ENCODE measurements at regions not wholly inside any gene's neighbourhood (a gene's known extent, or its start where the extent isn't known, plus 50 kb on each side); places are given as distances from the start of the nearest gene placed in this dataset.
A peak's percentile ranks its signal among the peaks of the same experiment; 100 is the strongest.

DNA sequence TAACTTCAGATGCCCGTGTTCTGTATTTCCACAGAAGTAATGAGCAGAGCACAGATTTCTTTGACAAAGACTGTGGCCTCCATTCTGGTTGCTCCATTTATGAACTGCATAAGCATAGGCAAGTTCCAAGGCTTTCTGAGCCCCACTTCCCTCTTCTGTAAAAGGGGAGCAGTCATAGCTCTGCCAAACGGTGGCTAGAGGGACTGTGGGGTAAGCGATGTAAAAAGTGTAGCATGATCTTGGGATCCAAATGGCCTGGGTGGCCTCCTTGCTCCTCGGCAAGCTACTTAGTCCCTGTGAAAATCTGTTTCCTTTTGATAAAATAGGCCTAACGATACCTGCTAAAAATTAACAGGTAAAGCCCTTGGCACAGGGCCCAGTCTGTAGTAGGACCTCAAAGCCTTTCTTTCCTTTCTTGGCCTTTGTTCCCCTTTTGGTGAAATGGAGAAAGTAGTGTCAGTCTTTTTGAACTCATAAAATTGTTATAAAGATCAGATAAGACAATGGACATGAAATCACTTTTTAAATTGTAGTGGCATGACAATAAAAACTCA lies 646.6 kb downstream of the ACTL7B start:
- TF ChIP-seq POLR2A (IDR thresholded peaks at IDR 0.05; ENCODE audit: low read depth, low read length), result no peak
- FAIRE-seq (no peak), DNase-seq (ENCODE audit: insufficient read length, low spot score) (no peak)

DNA sequence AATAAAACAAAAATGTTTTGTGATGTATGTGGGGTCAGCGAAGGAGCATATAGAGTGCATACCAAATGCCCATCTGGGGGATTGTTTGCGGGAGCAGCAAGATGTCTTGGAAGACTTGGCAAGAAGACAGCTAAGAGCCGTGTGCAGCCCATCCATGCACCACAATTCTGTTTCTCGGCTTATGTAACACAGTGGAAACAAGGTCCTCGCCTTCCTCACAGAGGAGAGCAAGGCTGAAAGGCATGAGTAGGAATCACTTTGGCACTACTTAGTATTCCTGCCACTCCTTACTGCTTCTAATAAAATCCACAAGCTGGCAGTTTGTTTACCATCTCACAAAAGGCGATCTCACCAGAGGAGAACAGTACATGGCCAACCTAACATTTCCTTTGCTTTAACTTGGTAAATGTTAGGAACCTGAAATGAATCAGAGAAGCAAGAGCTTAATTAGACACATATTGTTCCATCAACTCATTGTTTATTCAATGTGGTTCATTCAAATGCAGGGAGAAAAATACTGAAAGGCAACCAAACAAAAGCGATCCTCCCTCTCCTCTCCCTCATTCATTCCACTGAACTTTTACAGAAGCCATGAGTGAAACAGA lies 648.1 kb downstream of the ACTL7B start:
- TF ChIP-seq POLR2A (IDR thresholded peaks at IDR 0.05; ENCODE audit: low read depth, low read length), result no peak
- FAIRE-seq (no peak), DNase-seq (ENCODE audit: insufficient read length, low spot score) (no peak)

DNA sequence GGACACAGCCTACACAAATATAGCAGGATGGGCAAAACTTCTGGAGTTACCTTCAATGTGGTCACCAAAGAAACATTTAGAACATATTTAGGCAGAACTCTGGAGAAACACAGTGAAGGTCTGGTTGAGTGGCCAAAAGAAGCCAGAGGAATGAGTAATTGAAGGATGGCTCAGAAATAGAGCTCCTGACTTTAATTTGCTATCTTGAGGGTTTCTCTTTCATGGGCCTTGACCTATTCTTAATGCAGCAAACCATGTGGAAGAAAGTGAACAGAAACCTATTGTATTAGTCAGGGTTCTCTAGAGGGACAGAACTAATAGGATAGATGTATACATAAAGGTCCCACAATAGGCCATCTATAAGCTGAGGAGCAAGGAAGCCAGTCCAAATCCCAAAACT lies 650.5 kb downstream of the ACTL7B start:
- FAIRE-seq, result no peak
- no peak for DNase-seq (ENCODE audit: insufficient read length, low spot score)

GRCh38 chr9:108197899-108198298 lies 657.9 kb downstream of the ACTL7B start:
- DNase-seq (ENCODE audit: insufficient read length, low spot score) (no peak), FAIRE-seq (no peak)
- TF ChIP-seq POLR2A (IDR thresholded peaks at IDR 0.05; ENCODE audit: low read depth, low read length), result no peak

More for the DNA sequence above, 650.5 kb downstream of the ACTL7B start:
- no peak for TF ChIP-seq POLR2A (IDR thresholded peaks at IDR 0.05; ENCODE audit: low read depth, low read length)

DNA sequence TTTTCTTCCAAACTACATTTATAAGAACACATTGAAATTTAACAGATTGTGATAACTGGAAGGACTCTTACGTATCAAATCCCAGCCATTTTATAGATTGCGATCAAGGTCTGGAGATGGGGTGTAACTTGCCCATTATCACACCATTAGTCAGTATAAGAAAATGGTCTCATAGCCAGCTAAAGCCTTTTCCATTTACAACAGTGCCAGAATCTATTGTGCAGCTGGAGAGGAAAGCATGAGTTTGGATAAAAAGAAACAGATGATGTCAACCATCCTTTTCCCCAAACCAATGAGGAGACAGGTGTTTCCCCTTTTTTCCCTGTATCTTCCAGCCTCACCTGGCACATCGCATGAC lies 658.8 kb downstream of the ACTL7B start:
- DNase-seq (ENCODE audit: insufficient read length, low spot score) (no peak), FAIRE-seq (no peak)

GRCh38 chr9:108196332-108197007 lies 659.3 kb downstream of the ACTL7B start:
- no peak for TF ChIP-seq POLR2A (IDR thresholded peaks at IDR 0.05; ENCODE audit: low read depth, low read length)
- no peak for FAIRE-seq

More for the DNA sequence above, 658.8 kb downstream of the ACTL7B start:
- TF ChIP-seq POLR2A (IDR thresholded peaks at IDR 0.05; ENCODE audit: low read depth, low read length), result no peak

GRCh38 chr9:108194154-108194553 lies 661.6 kb downstream of the ACTL7B start:
- FAIRE-seq, result no peak
- DNase-seq (ENCODE audit: insufficient read length, low spot score), result no peak
- TF ChIP-seq POLR2A (IDR thresholded peaks at IDR 0.05; ENCODE audit: low read depth, low read length), result no peak

More at GRCh38 chr9:108196332-108197007, 659.3 kb downstream of the ACTL7B start:
- DNase-seq (ENCODE audit: insufficient read length, low spot score), result no peak

DNA sequence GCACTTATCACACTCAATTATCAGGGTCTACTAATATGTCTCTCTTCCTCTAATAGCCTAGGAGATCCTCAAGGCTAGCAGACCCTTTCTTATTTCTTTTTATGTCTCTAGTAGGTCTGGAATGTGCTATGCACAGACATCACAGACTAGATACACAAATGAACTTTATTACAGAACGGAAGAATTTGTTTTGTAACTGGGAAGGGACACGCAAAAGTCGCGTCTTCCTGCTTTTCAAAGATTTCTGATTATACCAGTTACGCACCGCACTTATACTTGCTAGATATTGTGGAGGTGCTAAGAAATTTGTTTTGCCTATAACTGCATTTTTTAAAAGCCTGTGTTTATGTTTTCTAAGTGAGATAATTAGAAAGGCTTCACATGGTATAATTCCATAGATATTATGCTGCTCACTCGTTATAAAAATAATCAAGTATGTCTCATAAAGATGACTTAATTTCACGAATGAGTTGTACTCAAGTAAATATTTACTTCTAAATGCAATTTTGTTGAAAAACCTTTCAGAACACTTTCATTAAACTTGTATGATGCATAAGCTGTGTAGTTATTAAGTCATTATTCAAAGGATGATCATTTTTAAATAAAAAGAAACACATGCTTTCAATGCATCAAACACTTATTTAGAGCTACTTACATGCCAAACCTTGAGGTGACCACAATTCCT lies 662.6 kb downstream of the ACTL7B start:
- TF ChIP-seq POLR2A (IDR thresholded peaks at IDR 0.05; ENCODE audit: low read depth, low read length), result no peak
- FAIRE-seq (no peak), DNase-seq (ENCODE audit: insufficient read length, low spot score) (no peak)

DNA sequence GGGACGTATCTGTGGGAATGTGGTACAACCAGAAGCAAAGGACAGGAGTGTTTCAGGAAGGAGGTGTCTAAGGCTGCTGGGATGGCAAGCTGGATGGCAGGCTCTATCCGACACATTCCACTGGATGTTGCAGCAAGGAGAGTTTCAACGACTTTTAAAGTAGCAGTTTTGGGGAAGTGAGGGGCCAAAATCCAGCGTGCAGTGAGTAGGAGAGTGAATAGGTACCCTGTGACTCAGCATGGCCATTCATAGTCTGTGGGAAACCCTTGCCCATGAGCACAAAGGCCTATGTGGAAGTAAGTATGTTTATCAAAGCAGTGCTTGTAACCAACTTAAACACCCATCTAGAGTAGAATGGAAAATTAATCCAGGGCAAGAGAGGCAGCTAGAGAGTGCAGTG lies 664.7 kb downstream of the ACTL7B start:
- DNase-seq (ENCODE audit: insufficient read length, low spot score) (no peak), FAIRE-seq (no peak)
- TF ChIP-seq POLR2A (IDR thresholded peaks at IDR 0.05; ENCODE audit: low read depth, low read length), result no peak

DNA sequence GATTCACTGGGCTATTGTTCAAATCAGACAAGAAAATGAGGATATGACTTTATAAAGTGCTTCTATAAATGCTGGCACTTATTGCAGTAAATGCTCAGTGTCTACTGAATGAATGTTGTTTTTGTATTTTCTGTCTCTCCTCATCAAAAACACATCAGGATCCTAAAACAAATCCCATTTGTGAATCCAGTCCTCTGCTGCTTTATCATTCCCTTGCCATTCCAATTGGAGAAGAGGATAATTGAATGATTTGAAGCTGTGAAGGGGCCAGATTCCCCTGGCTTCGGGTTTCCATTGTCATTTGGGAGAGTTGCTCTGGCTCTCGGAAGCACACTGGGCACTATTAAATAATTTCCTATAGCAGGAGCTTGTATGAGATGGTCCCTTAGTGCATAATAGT lies 666.8 kb downstream of the ACTL7B start:
- no peak for FAIRE-seq
- TF ChIP-seq POLR2A (IDR thresholded peaks at IDR 0.05; ENCODE audit: low read depth, low read length), result no peak
- DNase-seq (ENCODE audit: insufficient read length, low spot score), result no peak

- no peak for FAIRE-seq
- no peak for TF ChIP-seq POLR2A (IDR thresholded peaks at IDR 0.05; ENCODE audit: low read depth, low read length)
- no peak for DNase-seq (ENCODE audit: insufficient read length, low spot score)
These were observed 667.3 kb downstream of the ACTL7B start for GRCh38 chr9:108188482-108188881.

DNA sequence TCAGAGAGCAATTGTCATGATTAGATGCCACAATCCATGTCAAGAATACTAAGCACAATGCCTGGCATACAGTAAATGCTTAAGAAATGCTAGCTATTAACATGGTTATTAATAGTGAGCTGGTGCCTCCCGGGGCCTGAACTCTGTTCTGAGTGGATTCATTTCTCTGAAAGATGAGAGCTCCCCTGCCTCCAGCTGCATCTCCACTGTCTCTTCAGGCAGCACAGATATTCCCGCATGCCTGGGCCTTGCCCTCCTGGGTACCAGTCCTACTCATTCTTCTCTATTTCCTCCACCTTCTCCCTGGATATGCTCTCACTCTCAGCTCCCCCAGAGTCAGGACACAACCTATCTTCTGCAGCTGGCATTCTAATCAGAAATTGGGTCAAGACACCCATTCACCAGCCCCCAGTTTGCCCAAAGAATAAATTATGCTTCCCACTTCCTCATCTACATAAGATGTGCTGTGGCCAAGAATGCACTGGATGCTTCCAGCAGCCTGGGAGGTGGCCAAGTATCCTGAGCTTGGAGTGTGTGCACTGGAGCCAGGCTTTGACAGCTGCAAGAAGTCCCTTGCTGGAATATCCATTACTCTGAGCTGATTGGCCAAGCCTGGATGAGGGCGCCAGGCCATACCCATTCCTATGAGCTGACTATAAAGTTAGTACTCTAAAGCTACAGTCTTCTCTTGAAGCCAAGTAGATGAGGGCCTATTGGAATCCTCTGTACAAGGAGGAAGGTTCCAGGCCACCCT lies 669.0 kb downstream of the ACTL7B start:
- TF ChIP-seq POLR2A (IDR thresholded peaks at IDR 0.05; ENCODE audit: low read depth, low read length), result no peak
- no peak for DNase-seq (ENCODE audit: insufficient read length, low spot score)
- no peak for FAIRE-seq

DNA sequence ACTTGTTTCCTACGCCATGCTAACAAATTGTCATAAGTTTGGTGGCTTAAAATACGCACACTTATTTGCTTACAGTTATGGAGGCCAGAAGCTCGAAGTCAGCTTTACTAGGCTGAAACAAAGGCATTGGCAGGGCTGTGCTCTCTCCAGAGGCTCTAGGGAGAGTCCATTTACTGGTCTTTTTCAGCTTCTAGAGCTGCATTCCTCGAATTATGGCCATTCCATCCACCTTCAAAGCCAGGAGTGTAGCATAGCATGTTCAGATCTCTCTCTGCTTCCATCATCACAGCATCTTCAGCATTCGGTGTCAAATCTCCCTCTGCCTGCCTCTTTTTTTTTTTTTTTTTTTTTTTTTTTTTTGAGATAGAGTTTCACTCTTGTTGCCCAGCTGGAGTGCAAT lies 670.2 kb downstream of the ACTL7B start:
- no peak for TF ChIP-seq POLR2A (IDR thresholded peaks at IDR 0.05; ENCODE audit: low read depth, low read length)
- FAIRE-seq, result no peak
- DNase-seq (ENCODE audit: insufficient read length, low spot score), result no peak

DNA sequence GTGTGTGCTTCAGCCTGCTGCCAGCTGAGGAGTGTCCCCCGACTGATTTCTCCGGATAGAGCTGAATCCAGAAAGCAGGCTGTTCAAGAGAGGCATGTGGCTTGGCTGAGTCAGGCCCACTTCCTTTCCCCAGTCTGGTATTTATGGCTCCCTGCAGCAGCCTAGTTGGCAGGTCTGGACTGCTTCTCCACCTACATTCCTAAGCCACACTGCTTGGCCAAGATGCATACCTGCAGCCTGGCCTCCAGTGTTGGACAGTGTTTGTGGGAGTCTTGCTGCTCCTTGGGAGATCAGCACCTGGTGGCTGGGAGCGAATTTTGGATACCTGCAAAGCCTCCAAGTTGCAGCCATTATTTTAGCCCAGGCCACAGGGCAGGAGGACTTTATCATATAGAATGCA lies 670.8 kb downstream of the ACTL7B start:
- FAIRE-seq, result peak; percentile 91
- peak; percentile 59 for DNase-seq (ENCODE audit: insufficient read length, low spot score)
- TF ChIP-seq POLR2A (IDR thresholded peaks at IDR 0.05; ENCODE audit: low read depth, low read length), result no peak

Measured in H54 (cell line).